T-helper 1 cell treated with Interleukin-12 subunit alpha and Interleukin-12 subunit beta and Interleukin-4 antibody, amounts not matched to agents 30 ng/mL and 1 ng/mL, for 36 hours (primary cell): ENCODE measurements at regions not wholly inside any gene's neighbourhood (a gene's known extent, or its start where the extent isn't known, plus 50 kb on each side); places are given as distances from the start of the nearest gene placed in this dataset.
"Not testable (repeated sequence)": the region's sequence is repeated elsewhere in the genome, so short reads cannot be mapped to it uniquely, and the experiment has no call there.

Experiments
- intact Hi-C: fragments of 100-400 bp; cut with micrococcal nuclease; formaldehyde crosslinking; loops from one replicate; pipeline ENCODE4 v1.15.1; 2024

DNA sequence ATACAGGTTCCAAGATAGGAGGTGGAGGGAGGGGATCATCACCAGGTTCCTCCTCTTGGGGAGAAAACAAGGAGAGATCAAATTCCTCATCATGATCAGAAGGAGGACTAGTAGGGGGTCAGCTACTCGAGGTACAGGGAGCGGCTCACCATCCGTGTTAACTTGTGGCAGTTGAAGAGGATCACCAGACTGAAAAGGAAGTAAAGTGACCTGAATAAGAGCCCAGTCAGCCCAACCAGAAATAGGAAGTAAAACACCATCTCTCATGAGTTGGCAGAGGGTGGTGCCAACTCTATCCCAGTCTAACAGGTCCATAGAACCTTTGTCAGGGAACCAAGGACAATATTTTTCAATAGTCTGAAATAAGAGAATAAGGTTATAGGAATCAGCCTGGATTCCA is 213.1 kb upstream of the KCNN2 start:
- intact Hi-C loops = not testable (repeated sequence)

GRCh38 chr5:114152656-114153360 is 209.1 kb upstream of the KCNN2 start:
- intact Hi-C loops = no loop called here

GRCh38 chr5:114153392-114153791 is 208.5 kb upstream of the KCNN2 start:
- intact Hi-C loops = no loop called here

DNA sequence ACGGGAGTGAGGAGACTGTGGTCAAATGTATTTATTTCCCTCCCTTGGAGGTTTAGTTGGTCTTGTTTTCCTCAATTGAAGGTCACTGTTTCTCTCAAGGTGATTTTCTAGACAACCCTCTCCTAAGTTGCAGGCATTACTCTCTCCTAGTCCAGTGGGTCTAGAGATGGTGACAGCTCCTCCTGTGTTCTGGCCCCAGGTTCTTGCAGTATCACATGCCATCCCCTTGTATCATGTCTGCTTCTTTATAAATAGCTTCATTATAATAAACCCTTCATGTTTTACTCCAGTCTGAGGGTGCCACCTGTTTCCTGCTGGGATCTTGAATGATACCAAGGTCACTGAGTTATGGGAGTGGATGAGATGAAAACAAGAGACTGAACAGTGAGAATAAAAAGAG is 208.0 kb upstream of the KCNN2 start:
- intact Hi-C loops = no loop called here

DNA sequence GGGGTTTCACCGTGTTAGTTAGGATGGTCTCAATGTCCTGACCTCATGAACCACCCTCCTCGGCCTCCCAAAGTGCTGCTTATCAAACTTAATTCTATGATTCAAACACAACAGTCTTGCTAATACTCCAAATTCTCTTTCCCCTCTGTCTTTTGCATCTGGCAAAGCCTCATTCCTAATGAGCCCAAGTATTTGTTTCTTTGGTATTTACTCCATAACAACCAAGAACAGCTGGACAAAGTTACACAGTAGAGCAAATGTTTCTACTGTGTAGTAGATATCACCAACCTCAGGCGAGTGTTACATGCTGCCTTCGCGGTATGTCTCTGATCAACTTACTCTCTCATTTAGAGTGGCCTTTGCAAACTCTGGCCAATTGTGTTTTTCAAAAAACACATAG is 195.8 kb upstream of the KCNN2 start:
- intact Hi-C loops = no loop called here

DNA sequence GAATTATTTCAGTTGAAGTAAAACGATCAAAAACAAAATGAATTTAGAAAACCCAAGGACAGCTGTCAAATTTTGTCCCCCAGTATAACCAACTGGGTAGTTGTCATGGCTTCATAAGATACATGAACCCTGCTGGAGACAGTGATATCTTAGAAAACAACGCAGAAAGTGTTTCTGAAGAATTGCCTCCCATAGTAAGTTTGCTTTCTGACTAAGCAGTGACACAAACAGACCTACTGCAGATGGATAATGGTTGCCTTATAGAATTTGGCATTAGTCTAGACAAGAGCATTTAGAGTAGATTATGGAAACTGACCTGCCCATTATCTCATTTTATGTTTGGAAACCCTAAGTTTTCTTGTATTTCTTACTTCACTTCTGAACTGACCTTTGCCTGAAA is 187.7 kb upstream of the KCNN2 start:
- intact Hi-C loops = no loop called here

- intact Hi-C loops = no loop called here
These were observed 187.0 kb upstream of the KCNN2 start for GRCh38 chr5:114174837-114175236.

DNA sequence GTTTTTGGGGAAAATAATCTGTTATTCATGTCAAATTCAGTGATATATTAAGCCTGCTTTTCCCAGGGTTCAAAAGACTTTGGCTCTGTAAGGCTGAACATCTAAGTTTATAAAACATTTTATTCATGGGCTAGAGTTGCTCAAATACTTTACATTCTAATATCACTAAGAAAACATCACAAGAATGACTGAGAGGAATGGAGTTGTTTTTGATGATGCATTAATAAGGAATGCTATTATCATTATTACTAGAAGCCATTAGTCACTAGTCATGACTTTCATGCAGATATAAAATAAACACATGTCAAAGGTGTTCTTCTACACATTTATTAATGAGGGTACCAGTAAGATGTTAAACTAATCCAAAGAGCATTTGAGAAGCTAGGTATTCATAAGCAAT is 185.5 kb upstream of the KCNN2 start:
- intact Hi-C loops = no loop called here

GRCh38 chr5:114179134-114179533 is 182.7 kb upstream of the KCNN2 start:
- intact Hi-C loops = no loop called here

GRCh38 chr5:114184006-114184405 is 177.9 kb upstream of the KCNN2 start:
- intact Hi-C loops = no loop called here

GRCh38 chr5:114185274-114185673 is 176.6 kb upstream of the KCNN2 start:
- intact Hi-C loops = no loop called here

DNA sequence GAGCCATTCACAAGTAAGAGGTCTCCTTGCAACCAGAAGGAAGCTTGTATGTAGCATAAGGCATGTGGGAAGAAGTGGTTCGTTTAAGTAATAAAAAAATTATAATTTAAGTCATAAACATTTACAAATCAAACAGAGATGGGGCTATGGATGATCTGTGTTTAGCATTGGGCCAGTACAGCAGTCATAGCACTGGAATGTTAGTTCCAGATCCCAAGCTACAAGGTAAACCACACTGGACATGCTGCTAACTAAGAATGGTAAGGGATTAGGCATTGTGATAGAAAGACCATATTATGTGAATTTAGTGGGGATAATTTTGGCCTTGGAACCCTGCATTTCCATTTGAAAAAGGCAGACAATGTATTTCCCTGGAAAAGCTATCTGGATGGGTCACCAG is 170.4 kb upstream of the KCNN2 start:
- intact Hi-C loops = no loop called here

DNA sequence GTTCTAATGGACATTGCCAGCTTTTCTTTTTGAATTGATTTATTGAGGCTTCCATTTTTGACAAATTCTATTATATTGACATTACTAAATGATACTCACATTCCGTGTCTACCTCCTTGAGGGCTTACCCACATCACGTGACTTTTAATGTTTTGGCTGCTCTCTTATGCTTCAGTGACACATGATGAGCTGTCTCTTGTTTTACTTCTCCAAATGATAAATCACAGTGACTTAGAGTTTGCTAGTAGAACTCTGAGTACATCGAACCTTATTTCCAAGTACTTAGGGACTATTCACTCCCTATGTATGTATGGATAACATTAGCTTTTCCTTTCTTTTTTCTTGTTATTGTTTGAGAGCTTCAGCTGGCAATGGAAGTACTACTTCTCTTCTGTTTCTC is 169.8 kb upstream of the KCNN2 start:
- intact Hi-C loops = no loop called here

- intact Hi-C loops = no loop called here
These were observed 160.5 kb upstream of the KCNN2 start for GRCh38 chr5:114201332-114201731.

- intact Hi-C loops = no loop called here
These were observed 156.9 kb upstream of the KCNN2 start for GRCh38 chr5:114204923-114205322.

GRCh38 chr5:114206640-114207039 is 155.2 kb upstream of the KCNN2 start:
- intact Hi-C loops = no loop called here

DNA sequence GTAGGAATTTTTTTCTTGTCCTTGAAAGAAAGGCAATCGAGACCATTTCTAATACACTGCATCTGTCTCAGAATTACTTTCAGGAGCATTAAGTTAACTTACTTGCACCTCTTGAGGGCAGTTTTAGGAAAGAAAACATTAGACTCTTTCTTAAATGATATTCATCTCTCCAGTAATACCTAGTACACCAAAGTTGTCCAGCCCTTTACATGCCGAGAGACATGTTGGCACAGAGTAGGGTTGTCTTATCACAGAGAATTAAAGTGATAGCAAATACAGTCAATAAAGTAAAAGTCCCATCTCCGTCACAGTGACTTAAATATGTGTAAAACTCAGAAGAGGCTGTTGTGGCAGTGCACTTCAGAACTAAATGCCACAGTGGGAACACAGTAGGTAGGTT is 154.3 kb upstream of the KCNN2 start:
- intact Hi-C loops = no loop called here

GRCh38 chr5:114208120-114208519 is 153.8 kb upstream of the KCNN2 start:
- intact Hi-C loops = no loop called here

- intact Hi-C loops = no loop called here
These were observed 153.3 kb upstream of the KCNN2 start for GRCh38 chr5:114208588-114208987.

DNA sequence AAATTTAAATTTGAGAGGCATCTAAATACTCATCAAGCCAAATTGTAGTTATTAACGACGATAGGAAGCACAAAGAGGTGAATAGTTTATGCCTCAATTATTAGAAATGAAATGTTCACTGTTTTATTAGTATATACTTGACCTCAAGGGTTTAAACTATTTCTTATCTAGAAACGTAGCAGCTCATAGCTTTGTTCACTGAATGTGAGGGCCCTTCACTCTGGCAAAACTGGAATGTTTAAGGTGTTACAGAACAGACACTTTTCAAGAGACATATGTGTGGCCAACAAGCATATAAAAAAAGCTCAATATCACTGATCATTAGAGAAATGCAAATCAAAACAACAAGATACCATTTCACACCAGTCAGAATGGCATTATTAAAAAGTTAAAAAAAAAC is 151.2 kb upstream of the KCNN2 start:
- intact Hi-C loops = no loop called here

GRCh38 chr5:114221807-114222206 is 140.1 kb upstream of the KCNN2 start:
- intact Hi-C loops = no loop called here

- intact Hi-C loops = no loop called here
These were observed 138.0 kb upstream of the KCNN2 start for GRCh38 chr5:114223866-114224265.

DNA sequence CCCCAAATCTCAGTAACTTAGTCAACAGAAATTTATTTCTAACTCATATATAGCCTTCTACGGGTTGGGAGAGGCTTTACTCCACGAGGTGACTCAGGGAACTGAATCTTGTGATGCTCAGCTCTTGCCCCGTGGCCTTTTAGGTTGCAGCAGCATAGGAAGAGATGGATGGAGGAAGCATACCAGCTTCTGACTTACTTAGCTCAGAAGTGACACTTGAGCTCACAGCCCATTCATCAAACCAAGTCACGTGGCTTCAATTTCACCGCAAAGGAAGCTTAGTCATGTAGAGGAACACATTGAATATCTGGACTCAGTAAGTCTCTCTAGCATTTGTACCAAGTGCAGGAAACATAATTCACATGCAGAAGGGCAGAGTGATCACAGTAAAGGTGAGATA is 124.1 kb upstream of the KCNN2 start:
- intact Hi-C loops = no loop called here

GRCh38 chr5:114238771-114239313 is 123.0 kb upstream of the KCNN2 start:
- intact Hi-C loops = no loop called here
